Stimulated activated naive CD8-positive, alpha-beta T cell treated with anti-CD3 and anti-CD28 coated beads, Interleukin-15, amount 100 ng/mL, for 72 hours (primary cell): ENCODE measurements at regions not wholly inside any gene's neighbourhood (a gene's known extent, or its start where the extent isn't known, plus 50 kb on each side); places are given as distances from the start of the nearest gene placed in this dataset.
"Not testable (repeated sequence)": the region's sequence is repeated elsewhere in the genome, so short reads cannot be mapped to it uniquely, and the experiment has no call there.

Experiments
- ATAC-seq: fragments of 150-1000 bp; cut with Tn5 transposase; 2 replicates; pipeline ENCODE4 v1.10.0; 2021; ENCODE audit warnings: mild to moderate bottlenecking, moderate library complexity
- DNase-seq, 2 donors: peaks; one replicate each; pipeline ENCODE4 v3.0.0; 2021 to 2022
- H3K27ac Mint-ChIP-seq, 2 donors: one replicate each; pipeline ENCODE4 v1.8.0; 2022; ENCODE audit warnings: mild to moderate bottlenecking in 2 of 2, mixed read lengths in 2 of 2, moderate library complexity in 2 of 2
- H3K27me3 Mint-ChIP-seq: one replicate; pipeline ENCODE4 v1.8.0; 2022; ENCODE audit warnings: mixed read lengths
- H3K4me1 Mint-ChIP-seq: one replicate; pipeline ENCODE4 v1.8.0; 2022; ENCODE audit warnings: mild to moderate bottlenecking, mixed read lengths
- H3K4me3 Mint-ChIP-seq, 2 donors: one replicate each; pipeline ENCODE4 v1.8.0; 2022; ENCODE audit warnings: mild to moderate bottlenecking in 2 of 2, mixed read lengths in 2 of 2, moderate library complexity in 1 of 2
- H3K9me3 Mint-ChIP-seq, 2 donors: one replicate each; pipeline ENCODE4 v1.8.0; 2022; ENCODE audit warnings: mixed read lengths in 2 of 2

GRCh38 chr5:18526792-18527405, 892.6 kb downstream of the TAF11L14 start:
- no peak for DNase-seq
- no peak overlapping the region for H3K4me3 Mint-ChIP-seq
- H3K27me3 Mint-ChIP-seq, result no peaks in the 10 kb centered on the region
- H3K9me3 Mint-ChIP-seq, result no peaks in the 10 kb centered on the region
- no peak overlapping the region for H3K27ac Mint-ChIP-seq
- no peaks in the 10 kb centered on the region for H3K4me1 Mint-ChIP-seq
- ATAC-seq, result no peak

GRCh38 chr5:18533137-18533536, 898.9 kb downstream of the TAF11L14 start:
- Mint-ChIP-seq H3K4me1 (no peaks in the 10 kb centered on the region), H3K27me3 (no peaks in the 10 kb centered on the region), H3K4me3 (no peak overlapping the region), H3K9me3 (peaks cover 8 to 11% of the 10 kb centered on the region in 2 donors), H3K27ac (peak overlapping the region in 1 of 2 donors; percentile 69)
- DNase-seq (no peak), ATAC-seq (peak; percentile 12)

GRCh38 chr5:18534119-18534518, 899.9 kb downstream of the TAF11L14 start:
- Mint-ChIP-seq H3K27me3 (no peaks in the 10 kb centered on the region), H3K4me1 (no peaks in the 10 kb centered on the region), H3K9me3 (peaks cover 9 to 11% of the 10 kb centered on the region in 2 donors), H3K27ac (no peak overlapping the region), H3K4me3 (no peak overlapping the region)
- DNase-seq (no peak), ATAC-seq (no peak)

- H3K9me3 Mint-ChIP-seq, result peaks cover 11 to 19% of the 10 kb centered on the region in 2 donors
- not testable (repeated sequence) for DNase-seq, H3K27me3 Mint-ChIP-seq, H3K4me1 Mint-ChIP-seq, ATAC-seq, H3K4me3 Mint-ChIP-seq, H3K27ac Mint-ChIP-seq
Observed at GRCh38 chr5:18535753-18536152, 901.5 kb downstream of the TAF11L14 start.

- DNase-seq (no peak), ATAC-seq (no peak)
- H3K27me3 Mint-ChIP-seq, result no peaks in the 10 kb centered on the region
- no peak overlapping the region for H3K27ac Mint-ChIP-seq
- H3K4me1 Mint-ChIP-seq, result no peaks in the 10 kb centered on the region
- peaks cover 2 to 22% of the 10 kb centered on the region in 2 donors for H3K9me3 Mint-ChIP-seq
- H3K4me3 Mint-ChIP-seq, result no peak overlapping the region
Observed at GRCh38 chr5:18544421-18544820, 910.2 kb downstream of the TAF11L14 start.

GRCh38 chr5:18546591-18546990, 912.3 kb downstream of the TAF11L14 start:
- no peak for ATAC-seq
- Mint-ChIP-seq H3K4me1 (no peaks in the 10 kb centered on the region), H3K27ac (no peak overlapping the region), H3K27me3 (no peaks in the 10 kb centered on the region), H3K9me3 (peaks cover 5 to 18% of the 10 kb centered on the region in 2 donors), H3K4me3 (no peak overlapping the region)
- DNase-seq, result no peak

GRCh38 chr5:18551716-18552115, 917.5 kb downstream of the TAF11L14 start:
- no peaks in the 10 kb centered on the region for H3K27me3 Mint-ChIP-seq
- H3K9me3 Mint-ChIP-seq, result peaks cover 5 to 22% of the 10 kb centered on the region in 2 donors
- no peak overlapping the region for H3K27ac Mint-ChIP-seq
- no peaks in the 10 kb centered on the region for H3K4me1 Mint-ChIP-seq
- DNase-seq (no peak), ATAC-seq (peak; percentile 42)
- no peak overlapping the region for H3K4me3 Mint-ChIP-seq

- H3K9me3 Mint-ChIP-seq, result peaks cover 5 to 22% of the 10 kb centered on the region in 2 donors
- no peak overlapping the region for H3K4me3 Mint-ChIP-seq
- no peak overlapping the region for H3K27ac Mint-ChIP-seq
- ATAC-seq (no peak), DNase-seq (no peak)
- H3K27me3 Mint-ChIP-seq, result no peaks in the 10 kb centered on the region
- H3K4me1 Mint-ChIP-seq, result no peaks in the 10 kb centered on the region
Observed at GRCh38 chr5:18553269-18553668, 919.0 kb downstream of the TAF11L14 start.

- Mint-ChIP-seq H3K9me3 (no peaks in the 10 kb centered on the region), H3K4me3 (no peak overlapping the region)
Observed at GRCh38 chr5:18560602-18561001, 926.3 kb downstream of the TAF11L14 start.

GRCh38 chr5:18563853-18564252, 929.6 kb downstream of the TAF11L14 start:
- H3K4me3 Mint-ChIP-seq, result no peak overlapping the region
- H3K27me3 Mint-ChIP-seq, result no peaks in the 10 kb centered on the region
- peaks cover 0 to 8% of the 10 kb centered on the region in 2 donors for H3K9me3 Mint-ChIP-seq
- ATAC-seq (no peak), DNase-seq (no peak)
- no peak overlapping the region for H3K27ac Mint-ChIP-seq
- H3K4me1 Mint-ChIP-seq, result no peaks in the 10 kb centered on the region

More at GRCh38 chr5:18560602-18561001, 926.3 kb downstream of the TAF11L14 start:
- Mint-ChIP-seq H3K27me3 (no peaks in the 10 kb centered on the region), H3K4me1 (no peaks in the 10 kb centered on the region), H3K27ac (no peak overlapping the region)
- DNase-seq (no peak), ATAC-seq (no peak)

GRCh38 chr5:18566671-18567070, 932.4 kb downstream of the TAF11L14 start:
- H3K4me1 Mint-ChIP-seq, result no peaks in the 10 kb centered on the region
- H3K9me3 Mint-ChIP-seq, result peaks cover 1 to 12% of the 10 kb centered on the region in 2 donors
- no peaks in the 10 kb centered on the region for H3K27me3 Mint-ChIP-seq
- no peak overlapping the region for H3K27ac Mint-ChIP-seq
- ATAC-seq, result no peak
- H3K4me3 Mint-ChIP-seq, result no peak overlapping the region
- no peak for DNase-seq

- Mint-ChIP-seq H3K27ac (no peak overlapping the region), H3K27me3 (no peaks in the 10 kb centered on the region), H3K4me3 (no peak overlapping the region), H3K9me3 (peaks cover 3 to 4% of the 10 kb centered on the region in 2 donors), H3K4me1 (no peaks in the 10 kb centered on the region)
- DNase-seq, result no peak
- no peak for ATAC-seq
Observed at GRCh38 chr5:18576586-18576985, 942.3 kb downstream of the TAF11L14 start.

GRCh38 chr5:18601185-18601584, 966.9 kb downstream of the TAF11L14 start:
- no peaks in the 10 kb centered on the region for H3K4me1 Mint-ChIP-seq
- no peak overlapping the region for H3K4me3 Mint-ChIP-seq
- peaks cover 5 to 7% of the 10 kb centered on the region in 2 donors for H3K9me3 Mint-ChIP-seq

GRCh38 chr5:18602402-18602801, 968.1 kb downstream of the TAF11L14 start:
- Mint-ChIP-seq H3K27ac (no peak overlapping the region), H3K4me1 (no peaks in the 10 kb centered on the region), H3K9me3 (peaks cover 0 to 7% of the 10 kb centered on the region in 2 donors), H3K4me3 (no peak overlapping the region), H3K27me3 (no peaks in the 10 kb centered on the region)
- ATAC-seq, result no peak
- DNase-seq, result no peak

More at GRCh38 chr5:18601185-18601584, 966.9 kb downstream of the TAF11L14 start:
- no peaks in the 10 kb centered on the region for H3K27me3 Mint-ChIP-seq
- no peak overlapping the region for H3K27ac Mint-ChIP-seq
- DNase-seq (no peak), ATAC-seq (no peak)

GRCh38 chr5:18605186-18605585, 970.9 kb downstream of the TAF11L14 start:
- ATAC-seq (no peak), DNase-seq (no peak)
- Mint-ChIP-seq H3K27me3 (no peaks in the 10 kb centered on the region), H3K27ac (no peak overlapping the region), H3K4me3 (no peak overlapping the region), H3K4me1 (no peaks in the 10 kb centered on the region), H3K9me3 (peaks cover 0 to 7% of the 10 kb centered on the region in 2 donors)

GRCh38 chr5:18607570-18607969, 973.3 kb downstream of the TAF11L14 start:
- H3K9me3 Mint-ChIP-seq, result no peaks in the 10 kb centered on the region
- ATAC-seq (no peak), DNase-seq (no peak)
- no peaks in the 10 kb centered on the region for H3K27me3 Mint-ChIP-seq
- H3K4me3 Mint-ChIP-seq, result no peak overlapping the region
- no peak overlapping the region for H3K27ac Mint-ChIP-seq
- no peaks in the 10 kb centered on the region for H3K4me1 Mint-ChIP-seq

GRCh38 chr5:18617191-18617590, 982.9 kb downstream of the TAF11L14 start:
- not testable (repeated sequence) for H3K27me3 Mint-ChIP-seq, H3K27ac Mint-ChIP-seq, DNase-seq, ATAC-seq, H3K4me1 Mint-ChIP-seq, H3K4me3 Mint-ChIP-seq
- peaks cover 14 to 31% of the 10 kb centered on the region in 2 donors for H3K9me3 Mint-ChIP-seq
